ENCODE measurements at regions not wholly inside any gene's neighbourhood (a gene's known extent, or its start where the extent isn't known, plus 50 kb on each side); places are given as distances from the start of the nearest gene placed in this dataset.

GRCh38 chr15:93458597-93458996 lies 369.6 kb upstream of the RGMA start:
- no peak for DNase-seq (ENCODE audit: low read depth in 4 of 4, low spot score in 1 of 4)

GRCh38 chr15:93454788-93455187 lies 365.8 kb upstream of the RGMA start:
- no peak for DNase-seq (ENCODE audit: low read depth in 4 of 4, low spot score in 1 of 4)

DNA sequence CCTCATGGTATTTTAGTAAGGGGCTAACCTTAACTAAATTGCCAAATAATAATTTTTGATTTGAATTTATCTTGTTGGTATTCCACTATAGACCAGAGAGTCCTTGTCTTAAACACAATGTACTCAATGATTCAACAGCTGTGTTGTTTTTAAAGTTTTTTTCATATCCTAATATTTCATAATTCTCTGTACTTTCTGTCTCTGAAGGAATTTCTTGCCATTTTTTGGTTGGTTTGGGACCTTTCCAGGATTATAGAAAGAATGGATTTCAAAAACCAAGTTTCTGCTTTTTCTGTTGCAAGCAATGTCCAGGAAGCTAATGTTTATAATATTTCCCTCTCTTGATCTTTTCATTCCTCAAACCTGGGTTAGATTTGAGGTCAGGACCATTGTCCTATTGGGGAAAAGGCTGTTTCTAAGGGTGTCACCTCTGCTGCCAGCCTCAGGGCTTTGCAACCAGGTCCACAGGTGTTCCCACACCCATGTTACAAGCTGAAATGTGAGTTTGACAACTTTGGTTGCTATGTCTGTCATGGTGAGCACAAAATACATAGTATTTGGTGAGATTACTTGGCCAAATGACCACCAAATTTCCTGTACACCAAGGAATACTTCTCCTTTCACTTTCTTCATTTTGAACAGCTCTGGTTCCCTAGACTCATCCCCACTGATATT lies 363.7 kb upstream of the RGMA start:
- no peak for DNase-seq (ENCODE audit: low read depth in 4 of 4, low spot score in 1 of 4)

- DNase-seq (ENCODE audit: low read depth in 4 of 4, low spot score in 1 of 4), result no peak
Measured at GRCh38 chr15:93451822-93452221, 362.8 kb upstream of the RGMA start.

GRCh38 chr15:93451265-93451664 lies 362.3 kb upstream of the RGMA start:
- no peak for DNase-seq (ENCODE audit: low read depth in 4 of 4, low spot score in 1 of 4)

DNA sequence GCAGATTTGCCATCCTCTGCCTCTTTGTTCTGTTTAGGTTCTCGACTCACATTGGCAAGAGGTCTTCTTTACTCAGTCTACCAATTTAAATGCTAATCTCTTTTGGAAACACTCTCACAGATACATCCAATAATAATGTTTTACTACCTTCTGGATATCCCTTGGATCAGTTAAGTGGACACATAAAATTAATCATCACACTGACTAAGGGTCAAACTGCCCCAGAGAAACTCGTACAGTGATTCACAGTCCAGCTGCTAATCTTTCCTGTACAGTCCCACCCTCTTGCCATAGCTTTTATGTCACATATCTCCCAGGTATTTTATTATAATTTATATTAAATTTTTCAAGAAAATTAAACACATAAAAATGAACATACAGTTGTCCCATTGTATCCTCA lies 360.8 kb upstream of the RGMA start:
- DNase-seq (ENCODE audit: low read depth in 4 of 4, low spot score in 1 of 4), result no peak

GRCh38 chr15:93438310-93438709 lies 349.3 kb upstream of the RGMA start:
- no peak for DNase-seq (ENCODE audit: low read depth in 4 of 4, low spot score in 1 of 4)

- DNase-seq (ENCODE audit: low read depth in 4 of 4, low spot score in 1 of 4), result no peak
Measured at GRCh38 chr15:93432474-93432873, 343.5 kb upstream of the RGMA start.

DNA sequence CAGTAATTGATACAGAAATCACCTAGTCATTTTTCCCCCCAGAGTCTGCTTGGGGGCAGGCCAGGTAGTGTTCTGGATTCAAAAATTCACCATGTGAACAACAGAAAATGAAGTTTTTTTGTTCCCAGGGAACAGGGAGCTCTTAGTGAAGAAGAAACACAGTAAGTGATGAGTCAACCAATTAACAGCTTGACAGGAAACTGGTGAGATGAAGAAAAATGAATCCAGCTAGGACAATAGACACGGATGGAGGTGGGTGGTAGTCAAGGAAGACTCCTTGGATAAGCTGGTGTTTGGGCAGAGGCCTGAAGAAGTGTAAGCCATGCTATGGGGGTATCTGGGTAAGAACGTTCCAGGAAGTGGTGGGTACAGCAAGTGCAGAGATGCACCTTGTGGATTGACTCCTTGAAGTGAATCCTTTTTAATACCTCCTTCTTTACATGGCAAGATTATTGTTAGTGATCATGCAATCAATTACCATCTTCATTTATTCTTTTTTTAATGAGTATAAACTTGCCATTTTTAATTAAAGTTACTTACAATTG lies 339.9 kb upstream of the RGMA start:
- no peak for DNase-seq (ENCODE audit: low read depth in 4 of 4, low spot score in 1 of 4)

GRCh38 chr15:93428150-93428549 lies 339.1 kb upstream of the RGMA start:
- DNase-seq (ENCODE audit: low read depth in 4 of 4, low spot score in 1 of 4), result no peak

GRCh38 chr15:93424131-93424530 lies 335.1 kb upstream of the RGMA start:
- no peak for DNase-seq (ENCODE audit: low read depth in 4 of 4, low spot score in 1 of 4)

- no peak for DNase-seq (ENCODE audit: low read depth in 4 of 4, low spot score in 1 of 4)
Measured at GRCh38 chr15:93422476-93422875, 333.5 kb upstream of the RGMA start.

DNA sequence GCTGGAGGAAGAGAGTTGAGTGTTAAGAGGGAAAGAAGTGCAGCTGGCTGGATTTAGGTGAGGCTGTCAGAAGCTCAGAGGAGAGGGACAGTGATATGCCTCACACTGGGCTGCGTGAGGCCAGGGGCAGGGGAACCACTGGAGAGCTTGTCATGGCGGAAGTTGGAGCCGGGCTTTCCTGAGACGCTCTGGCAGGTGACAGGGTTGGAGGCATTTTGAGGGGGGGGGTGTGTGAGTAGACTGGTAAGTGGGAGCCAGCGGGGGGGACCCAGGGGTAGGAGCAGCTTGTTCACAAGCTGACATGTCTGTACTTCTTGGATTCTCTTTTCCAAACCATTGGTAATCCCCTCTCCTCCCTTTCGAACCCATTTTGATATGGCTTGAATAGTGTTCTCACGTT lies 331.5 kb upstream of the RGMA start:
- no peak for DNase-seq (ENCODE audit: low read depth in 4 of 4, low spot score in 1 of 4)

GRCh38 chr15:93420050-93420452 lies 331.0 kb upstream of the RGMA start:
- DNase-seq (ENCODE audit: low read depth in 4 of 4, low spot score in 1 of 4), result no peak

- no peak for DNase-seq (ENCODE audit: low read depth in 4 of 4, low spot score in 1 of 4)
Measured at GRCh38 chr15:93418566-93418965, 329.6 kb upstream of the RGMA start.

- no peak for DNase-seq (ENCODE audit: low read depth in 4 of 4, low spot score in 1 of 4)
Measured at GRCh38 chr15:93417631-93418030, 328.6 kb upstream of the RGMA start.

DNA sequence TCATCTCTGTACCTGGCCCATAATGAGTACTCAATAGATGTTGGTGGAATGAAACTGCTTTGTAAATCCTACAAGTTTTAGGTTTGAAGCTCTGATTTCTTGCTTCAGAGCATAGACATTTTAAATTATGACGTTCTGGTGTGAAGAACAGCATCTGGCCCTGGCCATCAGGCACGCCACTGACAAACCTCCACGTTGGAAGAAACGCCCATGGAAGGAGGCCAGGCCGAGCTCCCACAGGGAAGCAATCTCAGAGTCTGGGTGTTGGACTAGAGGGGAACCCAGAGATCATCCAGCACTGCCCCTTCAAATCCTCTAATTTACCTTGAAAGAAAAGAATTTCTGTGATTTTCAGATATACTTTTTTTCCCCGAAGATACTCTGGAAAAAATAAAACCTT lies 328.1 kb upstream of the RGMA start:
- no peak for DNase-seq (ENCODE audit: low read depth in 4 of 4, low spot score in 1 of 4)

DNA sequence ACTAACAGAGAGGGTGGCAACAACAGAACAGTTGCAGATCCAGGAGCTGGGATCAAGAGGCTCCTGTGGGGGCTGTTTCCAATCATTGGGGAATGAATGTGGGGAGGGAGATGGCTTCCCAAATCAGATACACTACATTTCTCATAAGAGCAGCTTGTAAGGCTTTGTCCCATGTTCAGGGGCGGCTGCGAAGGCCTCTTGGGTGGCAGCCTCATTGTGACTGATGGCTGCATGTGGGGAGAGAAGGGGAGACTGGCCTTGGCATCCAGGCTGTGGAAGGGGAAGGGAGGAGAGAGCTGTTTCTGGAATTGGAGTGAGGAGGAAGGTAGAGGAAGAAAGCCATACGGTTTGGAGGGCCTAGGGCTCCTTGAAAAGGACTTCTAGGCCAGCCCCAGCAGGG lies 326.6 kb upstream of the RGMA start:
- DNase-seq (ENCODE audit: low read depth in 4 of 4, low spot score in 1 of 4), result no peak

- no peak for DNase-seq (ENCODE audit: low read depth in 4 of 4, low spot score in 1 of 4)
Measured at GRCh38 chr15:93414576-93415231, 325.7 kb upstream of the RGMA start.

DNA sequence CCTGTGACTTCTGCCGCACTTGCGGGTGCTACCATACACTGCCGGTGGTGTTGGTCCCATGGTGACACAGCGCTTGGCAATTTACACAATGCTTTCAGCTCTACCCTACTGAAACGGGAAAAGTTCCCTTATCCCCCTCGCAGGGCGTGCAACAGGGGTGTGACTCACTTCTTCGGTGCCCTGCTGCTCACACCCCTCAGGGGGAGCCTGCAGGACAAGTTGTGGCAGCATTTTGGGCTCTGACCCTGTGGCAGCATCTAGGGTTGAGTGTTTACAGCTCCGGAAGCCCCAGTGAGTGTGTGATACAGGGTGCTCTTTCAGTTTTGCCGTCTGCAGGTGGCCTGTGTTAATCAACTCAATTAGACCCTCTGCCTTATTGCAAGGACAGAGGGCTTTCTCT lies 324.7 kb upstream of the RGMA start:
- DNase-seq (ENCODE audit: low read depth in 4 of 4, low spot score in 1 of 4), result no peak

GRCh38 chr15:93399121-93399520 lies 310.1 kb upstream of the RGMA start:
- DNase-seq (ENCODE audit: low read depth in 4 of 4, low spot score in 1 of 4), result no peak

DNA sequence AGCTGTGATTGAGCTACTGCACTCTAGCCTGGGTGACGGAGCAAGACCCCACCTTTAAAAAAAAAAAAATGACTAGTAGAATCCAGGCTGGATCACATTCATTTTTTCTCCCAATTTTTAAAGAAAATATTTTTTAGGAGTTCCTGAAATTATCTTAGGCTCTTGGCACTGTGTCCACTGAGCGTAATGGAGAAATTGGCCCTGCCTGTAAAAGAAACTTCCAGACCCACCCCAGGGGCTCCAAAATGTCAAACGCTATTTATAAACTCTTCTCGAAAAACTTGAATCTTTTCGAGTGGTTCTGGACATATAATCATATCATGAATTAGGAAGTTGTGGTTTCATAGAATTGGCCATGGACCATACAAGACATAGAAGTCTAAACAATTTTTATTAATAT lies 300.2 kb upstream of the RGMA start:
- no peak for DNase-seq (ENCODE audit: low read depth in 4 of 4, low spot score in 1 of 4)

- DNase-seq (ENCODE audit: low read depth in 4 of 4, low spot score in 1 of 4), result no peak
Measured at GRCh38 chr15:93384886-93385285, 295.9 kb upstream of the RGMA start.
